ENCODE measurements at regions not wholly inside any gene's neighbourhood (a gene's known extent, or its start where the extent isn't known, plus 50 kb on each side); places are given as distances from the start of the nearest gene placed in this dataset.

GRCh38 chr7:115505136-115505535 lies 525.4 kb downstream of the TFEC start:
- TF ChIP-seq CTCF (IDR thresholded peaks at IDR 0.05) (no peak), POLR2A (IDR thresholded peaks at IDR 0.05) (no peak)

Measured in esophagus squamous epithelium (tissue), 4 donors.